ENCODE measurements at regions not wholly inside any gene's neighbourhood (a gene's known extent, or its start where the extent isn't known, plus 50 kb on each side); places are given as distances from the start of the nearest gene placed in this dataset.

- no peak overlapping the region for H3K4me3 ChIP-seq (ENCODE audit: low read depth, low read length)
- WGBS (ENCODE audit: insufficient coverage), result 93% methylated on average over 5 of the region's 5 CpGs
These were observed 294.8 kb upstream of the KLF6 start for GRCh38 chr10:4079803-4080202.

DNA sequence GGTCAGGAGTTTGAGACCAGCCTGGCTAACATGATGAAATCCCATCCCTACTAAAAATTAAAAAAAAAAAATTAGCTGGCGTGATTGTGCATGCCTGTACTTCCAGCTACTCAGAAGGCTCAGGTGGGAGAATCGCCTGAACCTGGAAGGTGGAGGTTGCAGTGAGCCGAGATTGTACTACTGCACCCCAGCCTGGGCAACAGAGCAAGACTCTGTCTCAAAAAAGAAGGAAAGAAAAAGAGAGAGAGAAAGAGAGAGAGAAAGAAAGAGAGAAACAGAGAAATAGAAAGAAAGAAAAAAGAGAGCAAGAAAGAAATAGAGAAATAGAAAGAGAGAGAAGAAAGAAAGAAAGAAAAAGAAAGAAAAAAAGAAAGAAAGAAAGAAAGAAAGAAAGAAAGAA, 292.8 kb upstream of the KLF6 start:
- WGBS (ENCODE audit: insufficient coverage), result 97% methylated on average over 3 of the region's 3 CpGs
- no peaks in the 10 kb centered on the region for H3K27me3 ChIP-seq (ENCODE audit: control insufficient read depth, insufficient read depth, low read length)
- no peak overlapping the region for H3K27ac ChIP-seq (ENCODE audit: low read depth, low read length)
- no peak for DNase-seq (ENCODE audit: low read depth in 4 of 6, low spot score in 6 of 6)
- no peak overlapping the region for H3K4me3 ChIP-seq (ENCODE audit: low read depth, low read length)
- peaks cover 3% of the 10 kb centered on the region for H3K4me1 ChIP-seq (ENCODE audit: control insufficient read depth, insufficient read depth, low read length)
- H3K9me3 ChIP-seq (ENCODE audit: control insufficient read depth, insufficient read depth, low read length), result no peaks in the 10 kb centered on the region
- no peaks in the 10 kb centered on the region for H3K36me3 ChIP-seq (ENCODE audit: control insufficient read depth, insufficient read depth, low read length)

More at GRCh38 chr10:4079803-4080202, 294.8 kb upstream of the KLF6 start:
- Histone ChIP-seq H3K27me3 (ENCODE audit: control insufficient read depth, insufficient read depth, low read length) (no peaks in the 10 kb centered on the region), H3K9me3 (ENCODE audit: control insufficient read depth, insufficient read depth, low read length) (no peaks in the 10 kb centered on the region), H3K4me1 (ENCODE audit: control insufficient read depth, insufficient read depth, low read length) (peaks cover 3% of the 10 kb centered on the region), H3K36me3 (ENCODE audit: control insufficient read depth, insufficient read depth, low read length) (no peaks in the 10 kb centered on the region), H3K27ac (ENCODE audit: low read depth, low read length) (no peak overlapping the region)
- DNase-seq (ENCODE audit: low read depth in 4 of 6, low spot score in 6 of 6), result no peak

DNA sequence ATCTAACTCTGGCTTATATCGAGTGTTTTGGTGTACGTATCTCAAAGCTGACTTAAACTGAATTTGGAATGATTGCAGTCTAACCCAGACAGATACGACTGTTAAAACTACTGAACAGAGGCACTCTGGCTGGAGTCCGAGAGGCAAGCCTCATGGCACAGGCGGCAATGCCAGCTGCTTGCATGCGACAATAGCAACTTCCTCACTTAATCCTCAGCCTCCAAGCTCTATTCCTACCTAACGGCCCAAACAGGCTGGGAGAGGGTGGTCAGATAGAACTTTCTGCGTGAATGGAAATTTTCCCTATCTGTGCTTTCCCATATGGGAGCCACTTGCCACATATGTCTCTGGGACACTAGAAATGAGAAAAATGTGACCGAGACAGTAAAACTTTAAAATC, 292.0 kb upstream of the KLF6 start:
- DNase-seq (ENCODE audit: low read depth in 4 of 6, low spot score in 6 of 6), result peak in 1 of 6 donors; percentile 54
- H3K27ac ChIP-seq (ENCODE audit: low read depth, low read length), result no peak overlapping the region
- no peaks in the 10 kb centered on the region for H3K9me3 ChIP-seq (ENCODE audit: control insufficient read depth, insufficient read depth, low read length)
- H3K36me3 ChIP-seq (ENCODE audit: control insufficient read depth, insufficient read depth, low read length), result no peaks in the 10 kb centered on the region
- WGBS (ENCODE audit: insufficient coverage), result 80% methylated on average over 4 of the region's 9 CpGs
- no peaks in the 10 kb centered on the region for H3K27me3 ChIP-seq (ENCODE audit: control insufficient read depth, insufficient read depth, low read length)
- peaks cover 3% of the 10 kb centered on the region for H3K4me1 ChIP-seq (ENCODE audit: control insufficient read depth, insufficient read depth, low read length)
- H3K4me3 ChIP-seq (ENCODE audit: low read depth, low read length), result no peak overlapping the region

- no peaks in the 10 kb centered on the region for H3K36me3 ChIP-seq (ENCODE audit: control insufficient read depth, insufficient read depth, low read length)
- H3K4me1 ChIP-seq (ENCODE audit: control insufficient read depth, insufficient read depth, low read length), result no peaks in the 10 kb centered on the region
- H3K4me3 ChIP-seq (ENCODE audit: low read depth, low read length), result no peak overlapping the region
- no peak for DNase-seq (ENCODE audit: low read depth in 4 of 6, low spot score in 6 of 6)
- H3K27me3 ChIP-seq (ENCODE audit: control insufficient read depth, insufficient read depth, low read length), result no peaks in the 10 kb centered on the region
- H3K9me3 ChIP-seq (ENCODE audit: control insufficient read depth, insufficient read depth, low read length), result no peaks in the 10 kb centered on the region
- WGBS (ENCODE audit: insufficient coverage), result 79% methylated on average over 3 of the region's 7 CpGs
- no peak overlapping the region for H3K27ac ChIP-seq (ENCODE audit: low read depth, low read length)
These were observed 290.4 kb upstream of the KLF6 start for GRCh38 chr10:4075443-4075842.

DNA sequence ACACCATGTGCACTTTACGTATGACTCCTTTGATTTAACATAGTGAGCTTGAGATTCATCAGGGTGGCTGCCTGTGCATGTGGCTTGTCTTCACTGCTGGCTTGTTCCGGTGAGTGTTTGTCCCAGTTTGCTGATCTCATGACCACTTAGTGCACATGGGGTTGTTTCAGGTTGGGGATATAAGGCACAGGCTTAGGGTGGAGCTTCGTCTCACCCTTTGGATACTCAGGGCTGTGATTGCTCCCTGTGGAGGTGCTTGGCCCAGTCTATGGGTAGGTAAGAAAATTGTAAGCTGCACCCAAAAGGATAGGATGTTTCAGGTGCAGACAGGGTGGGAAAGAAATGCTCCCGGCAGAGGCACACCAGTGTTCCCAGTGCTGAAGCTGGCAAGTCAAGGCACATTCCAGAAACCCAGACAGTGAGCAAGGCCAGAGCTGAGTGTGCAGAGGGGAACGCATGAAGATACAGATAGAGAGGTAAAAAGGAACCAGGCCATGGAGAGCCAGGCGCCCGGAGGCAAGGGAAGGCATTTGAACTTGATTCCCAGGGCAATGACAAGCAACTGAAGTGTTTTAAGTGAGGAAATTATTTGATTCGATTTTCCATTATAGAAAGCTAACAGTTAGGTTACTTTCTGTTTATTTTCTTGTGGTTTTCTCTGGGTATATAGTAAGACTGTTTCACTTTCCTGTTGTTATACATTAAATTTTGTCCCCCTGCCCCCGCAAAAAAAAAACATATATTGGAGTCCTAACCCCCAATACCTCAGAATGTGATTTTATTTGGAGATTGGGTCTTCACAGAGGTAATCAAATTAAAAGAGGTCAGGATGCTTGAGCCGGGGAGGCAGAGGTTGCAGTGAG, 289.8 kb upstream of the KLF6 start:
- H3K27ac ChIP-seq (ENCODE audit: low read depth, low read length), result no peak overlapping the region
- WGBS (ENCODE audit: insufficient coverage), result 94% methylated on average over 8 of the region's 10 CpGs

GRCh38 chr10:4073912-4074311, 288.9 kb upstream of the KLF6 start:
- DNase-seq (ENCODE audit: low read depth in 4 of 6, low spot score in 6 of 6), result no peak
- Histone ChIP-seq H3K4me3 (ENCODE audit: low read depth, low read length) (no peak overlapping the region), H3K27me3 (ENCODE audit: control insufficient read depth, insufficient read depth, low read length) (no peaks in the 10 kb centered on the region), H3K9me3 (ENCODE audit: control insufficient read depth, insufficient read depth, low read length) (no peaks in the 10 kb centered on the region), H3K36me3 (ENCODE audit: control insufficient read depth, insufficient read depth, low read length) (no peaks in the 10 kb centered on the region), H3K27ac (ENCODE audit: low read depth, low read length) (no peak overlapping the region), H3K4me1 (ENCODE audit: control insufficient read depth, insufficient read depth, low read length) (no peaks in the 10 kb centered on the region)
- 90% methylated on average over 1 of the region's 1 CpG for WGBS (ENCODE audit: insufficient coverage)

More for the DNA sequence above, 289.8 kb upstream of the KLF6 start:
- no peak for DNase-seq (ENCODE audit: low read depth in 4 of 6, low spot score in 6 of 6)
- no peaks in the 10 kb centered on the region for H3K9me3 ChIP-seq (ENCODE audit: control insufficient read depth, insufficient read depth, low read length)
- no peaks in the 10 kb centered on the region for H3K36me3 ChIP-seq (ENCODE audit: control insufficient read depth, insufficient read depth, low read length)
- no peaks in the 10 kb centered on the region for H3K27me3 ChIP-seq (ENCODE audit: control insufficient read depth, insufficient read depth, low read length)
- H3K4me3 ChIP-seq (ENCODE audit: low read depth, low read length), result no peak overlapping the region
- no peaks in the 10 kb centered on the region for H3K4me1 ChIP-seq (ENCODE audit: control insufficient read depth, insufficient read depth, low read length)

DNA sequence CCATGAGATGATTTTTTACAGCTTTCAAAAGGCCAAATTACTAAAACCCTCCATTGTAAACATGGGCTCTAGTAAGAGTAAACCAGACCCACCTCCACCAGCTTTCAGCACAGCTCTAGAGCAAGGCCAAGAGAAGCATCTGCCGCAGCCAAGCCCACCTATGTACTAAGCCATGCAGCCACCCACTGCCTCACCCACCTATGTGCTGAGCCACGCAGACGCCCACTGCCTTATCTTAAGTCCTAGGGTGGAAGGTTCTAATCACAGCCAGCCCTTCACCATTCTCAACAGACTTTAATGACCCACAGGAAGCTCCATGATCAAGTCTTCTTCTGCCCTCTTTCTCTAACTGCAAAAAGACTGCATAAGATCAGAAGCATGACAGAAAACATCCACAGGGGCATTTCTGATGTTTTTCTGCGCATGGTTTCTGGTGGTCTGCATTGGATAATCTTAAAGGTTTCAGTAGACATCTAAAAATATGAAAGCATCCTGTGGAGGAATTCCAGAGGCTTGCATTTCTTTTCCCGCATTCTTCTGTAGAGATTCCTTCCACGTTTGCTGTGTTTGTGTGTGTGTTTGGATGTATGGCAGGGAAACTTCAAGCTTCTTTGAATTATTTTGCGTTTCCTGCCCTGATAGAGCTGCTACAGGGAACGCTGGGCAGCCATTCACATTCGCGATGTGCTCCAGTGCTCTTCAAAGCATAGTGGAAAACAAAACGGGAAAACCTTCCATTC, 286.1 kb upstream of the KLF6 start:
- Histone ChIP-seq H3K4me1 (ENCODE audit: control insufficient read depth, insufficient read depth, low read length) (no peaks in the 10 kb centered on the region), H3K9me3 (ENCODE audit: control insufficient read depth, insufficient read depth, low read length) (no peaks in the 10 kb centered on the region), H3K27ac (ENCODE audit: low read depth, low read length) (no peak overlapping the region), H3K36me3 (ENCODE audit: control insufficient read depth, insufficient read depth, low read length) (no peaks in the 10 kb centered on the region), H3K4me3 (ENCODE audit: low read depth, low read length) (no peak overlapping the region), H3K27me3 (ENCODE audit: control insufficient read depth, insufficient read depth, low read length) (no peaks in the 10 kb centered on the region)
- WGBS (ENCODE audit: insufficient coverage), result 72% methylated on average over 4 of the region's 11 CpGs
- no peak for DNase-seq (ENCODE audit: low read depth in 4 of 6, low spot score in 6 of 6)

GRCh38 chr10:4070184-4070583, 285.2 kb upstream of the KLF6 start:
- H3K4me1 ChIP-seq (ENCODE audit: control insufficient read depth, insufficient read depth, low read length), result no peaks in the 10 kb centered on the region
- no peak overlapping the region for H3K4me3 ChIP-seq (ENCODE audit: low read depth, low read length)
- no peaks in the 10 kb centered on the region for H3K27me3 ChIP-seq (ENCODE audit: control insufficient read depth, insufficient read depth, low read length)
- no peak overlapping the region for H3K27ac ChIP-seq (ENCODE audit: low read depth, low read length)
- no peaks in the 10 kb centered on the region for H3K36me3 ChIP-seq (ENCODE audit: control insufficient read depth, insufficient read depth, low read length)
- no CpG with 5 or more reads among the region's 1 CpG for WGBS (ENCODE audit: insufficient coverage)
- H3K9me3 ChIP-seq (ENCODE audit: control insufficient read depth, insufficient read depth, low read length), result no peaks in the 10 kb centered on the region
- DNase-seq (ENCODE audit: low read depth in 4 of 6, low spot score in 6 of 6), result no peak

DNA sequence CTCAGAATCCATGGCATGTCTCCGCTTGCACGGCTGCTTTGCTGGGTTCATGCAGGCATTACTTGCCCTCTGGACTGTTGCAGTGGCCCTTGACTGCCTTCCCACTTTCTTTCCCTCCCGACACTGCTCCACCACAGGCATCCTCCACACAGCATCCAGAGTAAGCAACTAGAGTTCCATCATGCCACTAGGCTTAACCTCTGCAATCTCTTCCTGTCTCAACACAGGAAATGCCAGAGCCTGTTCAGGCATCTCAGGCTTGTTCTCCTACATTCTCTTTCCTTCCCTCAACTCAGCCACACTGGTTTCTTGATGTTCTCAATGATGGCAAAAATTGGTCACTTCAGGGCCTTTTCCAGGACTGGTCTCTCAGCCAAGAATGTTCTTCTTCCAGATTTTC, 284.5 kb upstream of the KLF6 start:
- no peaks in the 10 kb centered on the region for H3K36me3 ChIP-seq (ENCODE audit: control insufficient read depth, insufficient read depth, low read length)
- 89% methylated on average over 3 of the region's 3 CpGs for WGBS (ENCODE audit: insufficient coverage)
- no peak overlapping the region for H3K27ac ChIP-seq (ENCODE audit: low read depth, low read length)
- no peak for DNase-seq (ENCODE audit: low read depth in 4 of 6, low spot score in 6 of 6)
- H3K4me3 ChIP-seq (ENCODE audit: low read depth, low read length), result no peak overlapping the region
- H3K27me3 ChIP-seq (ENCODE audit: control insufficient read depth, insufficient read depth, low read length), result no peaks in the 10 kb centered on the region
- H3K4me1 ChIP-seq (ENCODE audit: control insufficient read depth, insufficient read depth, low read length), result no peaks in the 10 kb centered on the region
- H3K9me3 ChIP-seq (ENCODE audit: control insufficient read depth, insufficient read depth, low read length), result no peaks in the 10 kb centered on the region

- Histone ChIP-seq H3K36me3 (ENCODE audit: control insufficient read depth, insufficient read depth, low read length) (no peaks in the 10 kb centered on the region), H3K9me3 (ENCODE audit: control insufficient read depth, insufficient read depth, low read length) (no peaks in the 10 kb centered on the region), H3K4me1 (ENCODE audit: control insufficient read depth, insufficient read depth, low read length) (no peaks in the 10 kb centered on the region), H3K27ac (ENCODE audit: low read depth, low read length) (no peak overlapping the region), H3K27me3 (ENCODE audit: control insufficient read depth, insufficient read depth, low read length) (no peaks in the 10 kb centered on the region), H3K4me3 (ENCODE audit: low read depth, low read length) (no peak overlapping the region)
- DNase-seq (ENCODE audit: low read depth in 4 of 6, low spot score in 6 of 6), result no peak
- 88% methylated on average over 3 of the region's 3 CpGs for WGBS (ENCODE audit: insufficient coverage)
These were observed 283.6 kb upstream of the KLF6 start for GRCh38 chr10:4068629-4069028.
